H9 (cell line): ENCODE measurements at regions not wholly inside any gene's neighbourhood (a gene's known extent, or its start where the extent isn't known, plus 50 kb on each side); places are given as distances from the start of the nearest gene placed in this dataset.

Experiments
- DNase-seq: peaks from one replicate; pipeline ENCODE4 v3.0.0-alpha.2; 2017
- H2AFZ ChIP-seq: one replicate; pipeline ENCODE4 v1.6.1; 2013; ENCODE audit warnings: mild to moderate bottlenecking, low read length, control low read depth, moderate library complexity
- H2AK5ac ChIP-seq: 2 replicates; pipeline ENCODE4 v1.6.1; 2013; ENCODE audit warnings: low read length, control low read depth, mixed read lengths; ENCODE audit not compliant: insufficient read length
- H2BK120ac ChIP-seq: one replicate; pipeline ENCODE4 v1.6.1; 2013; ENCODE audit warnings: low read depth, mild to moderate bottlenecking, low read length, control low read depth, inconsistent platforms; ENCODE audit not compliant: poor library complexity, severe bottlenecking
- H2BK12ac ChIP-seq: 2 replicates; pipeline ENCODE4 v1.6.1; 2013; ENCODE audit warnings: low read length, control low read depth, mixed read lengths, low read depth; ENCODE audit not compliant: insufficient read length
- H2BK15ac ChIP-seq: 2 replicates; pipeline ENCODE4 v1.6.1; 2013; ENCODE audit warnings: low read depth, low read length, control low read depth
- H2BK20ac ChIP-seq: one replicate; pipeline ENCODE4 v1.6.1; 2013; ENCODE audit warnings: low read depth, mild to moderate bottlenecking, low read length, control low read depth, inconsistent platforms; ENCODE audit not compliant: poor library complexity, severe bottlenecking
- H2BK5ac ChIP-seq: 2 replicates; pipeline ENCODE4 v1.6.1; 2013; ENCODE audit warnings: low read length, control low read depth, mixed read lengths; ENCODE audit not compliant: insufficient read length
- H3K14ac ChIP-seq: 2 replicates; pipeline ENCODE4 v1.6.1; 2013; ENCODE audit warnings: low read length, control low read depth; ENCODE audit not compliant: insufficient read depth
- H3K18ac ChIP-seq: 2 replicates; pipeline ENCODE4 v1.6.1; 2013; ENCODE audit warnings: low read depth, mild to moderate bottlenecking, mixed read lengths, low read length, control low read depth; ENCODE audit not compliant: insufficient read length
- H3K23ac ChIP-seq: 2 replicates; pipeline ENCODE4 v1.6.1; 2013; ENCODE audit warnings: low read length, control low read depth, mixed read lengths, low read depth; ENCODE audit not compliant: insufficient read length
- H3K23me2 ChIP-seq: 2 replicates; pipeline ENCODE4 v1.6.1; 2013; ENCODE audit warnings: low read depth, mild to moderate bottlenecking, mixed read lengths, low read length, control low read depth; ENCODE audit not compliant: insufficient read length, poor library complexity, severe bottlenecking
- H3K27ac ChIP-seq: 2 replicates; pipeline ENCODE4 v1.5.1; 2013; ENCODE audit warnings: low read length, control low read depth, mixed read lengths, low read depth; ENCODE audit not compliant: insufficient read length
- H3K27me3 ChIP-seq: 2 replicates; pipeline ENCODE4 v1.6.1; 2013; ENCODE audit warnings: low read length, control low read depth, inconsistent platforms; ENCODE audit not compliant: insufficient read depth
- H3K4ac ChIP-seq: 2 replicates; pipeline ENCODE4 v1.6.1; 2013; ENCODE audit warnings: low read depth, mild to moderate bottlenecking, control low read depth, inconsistent platforms, low read length, moderate library complexity
- H3K4me1 ChIP-seq: 2 replicates; pipeline ENCODE4 v1.6.1; 2013; ENCODE audit warnings: low read length, control low read depth, inconsistent platforms; ENCODE audit not compliant: insufficient read depth
- H3K4me2 ChIP-seq: 2 replicates; pipeline ENCODE4 v1.6.1; 2013; ENCODE audit warnings: low read length, control low read depth, mixed read lengths; ENCODE audit not compliant: insufficient read length, insufficient read depth
- H3K56ac ChIP-seq: 2 replicates; pipeline ENCODE4 v1.6.1; 2013; ENCODE audit warnings: low read depth, mild to moderate bottlenecking, mixed read lengths, low read length, control low read depth; ENCODE audit not compliant: insufficient read length
- H3K79me1 ChIP-seq: 2 replicates; pipeline ENCODE4 v1.6.1; 2013; ENCODE audit warnings: low read depth, mild to moderate bottlenecking, moderate library complexity, low read length, control low read depth, inconsistent platforms; ENCODE audit not compliant: insufficient read depth, poor library complexity, severe bottlenecking
- H3K79me2 ChIP-seq: 2 replicates; pipeline ENCODE4 v1.6.1; 2013; ENCODE audit warnings: low read length, control low read depth, inconsistent platforms; ENCODE audit not compliant: insufficient read depth
- H3K9ac ChIP-seq: 2 replicates; pipeline ENCODE4 v1.6.1; 2013; ENCODE audit warnings: low read length, control low read depth, mixed read lengths; ENCODE audit not compliant: insufficient read length; ENCODE audit errors: extremely low read depth
- H3K9me3 ChIP-seq: one replicate; pipeline ENCODE4 v1.6.1; 2013; ENCODE audit warnings: low read depth, low read length, inconsistent platforms; ENCODE audit not compliant: control insufficient read depth
- H3T11ph ChIP-seq: one replicate; pipeline ENCODE4 v1.6.1; 2013; ENCODE audit warnings: mild to moderate bottlenecking, low read length, control low read depth, inconsistent platforms
- H4K20me1 ChIP-seq: one replicate; pipeline ENCODE4 v1.6.1; 2013; ENCODE audit not compliant: control insufficient read depth, insufficient read length, insufficient read depth
- H4K5ac ChIP-seq: 2 replicates; pipeline ENCODE4 v1.6.1; 2013; ENCODE audit warnings: low read depth, mild to moderate bottlenecking, mixed read lengths, low read length, control low read depth; ENCODE audit not compliant: insufficient read length
- H4K8ac ChIP-seq: replicated peaks from 2 replicates; pipeline ENCODE4 v1.6.1; 2013; ENCODE audit warnings: low read length, control low read depth, mixed read lengths, low read depth; ENCODE audit not compliant: insufficient read length
- H4K91ac ChIP-seq: 2 replicates; pipeline ENCODE4 v1.6.1; 2013; ENCODE audit warnings: low read depth, mild to moderate bottlenecking, moderate library complexity, mixed read lengths, low read length, control low read depth; ENCODE audit not compliant: insufficient read length
- H3K27ac Mint-ChIP-seq, 3 experiments: 2 replicates in 2 of 3; 3 replicates in 1 of 3; pipeline ENCODE4 v1.8.0; 2020 to 2021; ENCODE audit warnings: mixed read lengths in 3 of 3, mild to moderate bottlenecking in 1 of 3, moderate library complexity in 1 of 3
- H3K27me3 Mint-ChIP-seq: 2 replicates; pipeline ENCODE4 v1.8.0; 2021; ENCODE audit warnings: low read depth, mild to moderate bottlenecking, moderate library complexity, mixed read lengths
- H3K36me3 Mint-ChIP-seq, 3 experiments: 2 replicates in 2 of 3; 3 replicates in 1 of 3; pipeline ENCODE4 v1.8.0; 2020 to 2021; ENCODE audit warnings: low read depth in 3 of 3, mixed read lengths in 3 of 3; ENCODE audit not compliant: insufficient read depth in 1 of 3
- H3K4me1 Mint-ChIP-seq, 2 experiments: 2 replicates each; pipeline ENCODE4 v1.8.0; 2020; ENCODE audit warnings: mixed read lengths in 2 of 2
- H3K4me3 Mint-ChIP-seq, 2 experiments: 2 replicates in 1 of 2; 3 replicates in 1 of 2; pipeline ENCODE4 v1.8.0; 2020 to 2021; ENCODE audit warnings: mild to moderate bottlenecking in 2 of 2, mixed read lengths in 2 of 2, moderate library complexity in 1 of 2
- H3K9me3 Mint-ChIP-seq, 2 experiments: 2 replicates in 1 of 2; 3 replicates in 1 of 2; pipeline ENCODE4 v1.8.0; 2020; ENCODE audit warnings: mild to moderate bottlenecking in 2 of 2, mixed read lengths in 2 of 2, moderate library complexity in 1 of 2
- CTCF ChIP-seq: fragments of 200-600 bp; sonication (generic); conservative IDR thresholded peaks from 3 replicates; pipeline ENCODE4 v1.8.0; 2021; ENCODE audit warnings: antibody characterized with exemption, mild to moderate bottlenecking
- WGBS: extraction: QIAGEN DNeasy Blood & Tissue Kit; methylation state at CpG from one replicate; pipeline ENCODE4 v1.1.7; 2013; ENCODE audit warnings: missing lambda C conversion rate, low lambda C conversion rate, mixed read lengths; ENCODE audit not compliant: insufficient read length; ENCODE audit errors: extremely low coverage; 5-methylcytosine and 5-hydroxymethylcytosine counted together

- Histone ChIP-seq H2BK120ac (no peak overlapping the region), H3K79me1 (no peaks in the 10 kb centered on the region), H3K79me2 (no peaks in the 10 kb centered on the region), H2BK15ac (no peak overlapping the region), H3K4me2 (no peak overlapping the region), H3K18ac (no peak overlapping the region), H3K56ac (no peak overlapping the region), H3K4ac (no peak overlapping the region), H4K20me1 (no peaks in the 10 kb centered on the region), H3K14ac (no peak overlapping the region), H2BK20ac (no peak overlapping the region), H3K27ac (no peak overlapping the region), H4K8ac (no peak overlapping the region), H3K23me2 (no peaks in the 10 kb centered on the region), H2BK5ac (no peak overlapping the region), H3K9me3 (no peaks in the 10 kb centered on the region), H4K91ac (no peak overlapping the region), H2BK12ac (no peak overlapping the region), H4K5ac (no peak overlapping the region), H3K23ac (no peak overlapping the region), H3K27me3 (no peaks in the 10 kb centered on the region), H2AK5ac (no peak overlapping the region), H3K4me1 (no peaks in the 10 kb centered on the region), H3T11ph (no peak overlapping the region), H3K9ac (no peak overlapping the region), H2AFZ (no peak overlapping the region)
- no peak for TF ChIP-seq CTCF
- peaks cover 6 to 7% of the 10 kb centered on the region in 2 experiments; a peak in 3 of 5 replicates for H3K9me3 Mint-ChIP-seq
- no CpG with 5 or more reads among the region's 4 CpGs for WGBS
- no peaks in the 10 kb centered on the region for H3K4me1 Mint-ChIP-seq
- no peak overlapping the region for H3K4me3 Mint-ChIP-seq
- H3K36me3 Mint-ChIP-seq = no peaks in the 10 kb centered on the region
- H3K27ac Mint-ChIP-seq = no peak overlapping the region
- no peaks in the 10 kb centered on the region for H3K27me3 Mint-ChIP-seq
- no peak for DNase-seq
Observed at GRCh38 chr13:73576291-73576690, 517.5 kb downstream of the KLF5 start.
